Neural progenitor cell (in vitro differentiated cells): ENCODE measurements at regions not wholly inside any gene's neighbourhood (a gene's known extent, or its start where the extent isn't known, plus 50 kb on each side); places are given as distances from the start of the nearest gene placed in this dataset.

ENCODE experiments used
- EZH2 ChIP-seq: fragments of 200-600 bp; sonication (generic); IDR thresholded peaks from 2 replicates; pipeline ENCODE4 v1.6.1; 2017; ENCODE audit warnings: antibody characterized with exemption, mild to moderate bottlenecking, moderate library complexity
- EZH2phosphoT487 ChIP-seq: fragments of 200-600 bp; sonication (generic); IDR thresholded peaks from 2 replicates; pipeline ENCODE4 v1.6.1; 2017; ENCODE audit warnings: antibody characterized with exemption
- TF ChIP-seq, protein P1 (sequence below): fragments of 200-600 bp; sonication (generic); IDR thresholded peaks from 2 replicates; pipeline ENCODE4 v1.5.1; 2017; ENCODE audit warnings: antibody characterized with exemption, mild to moderate bottlenecking

DNA sequence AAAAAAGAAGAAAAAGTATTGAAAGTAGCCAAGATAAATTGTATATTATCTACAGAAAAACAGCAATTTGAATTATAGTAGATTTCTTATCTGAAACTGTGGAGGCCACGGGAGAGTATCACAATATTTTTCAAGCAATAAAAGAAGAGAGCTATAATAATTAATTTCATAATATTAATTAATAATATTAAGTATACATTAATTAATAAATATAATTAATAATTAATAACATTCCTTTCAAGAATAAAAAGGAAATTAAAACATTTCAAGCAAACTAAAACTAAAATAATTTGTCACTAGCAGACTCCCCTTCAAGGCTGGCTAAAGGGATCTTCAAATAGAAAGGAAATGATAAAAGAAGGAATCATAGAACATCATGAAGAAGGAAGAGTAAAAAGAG is 372.7 kb upstream of the KYNU start:
- TF ChIP-seq, protein P1, sequence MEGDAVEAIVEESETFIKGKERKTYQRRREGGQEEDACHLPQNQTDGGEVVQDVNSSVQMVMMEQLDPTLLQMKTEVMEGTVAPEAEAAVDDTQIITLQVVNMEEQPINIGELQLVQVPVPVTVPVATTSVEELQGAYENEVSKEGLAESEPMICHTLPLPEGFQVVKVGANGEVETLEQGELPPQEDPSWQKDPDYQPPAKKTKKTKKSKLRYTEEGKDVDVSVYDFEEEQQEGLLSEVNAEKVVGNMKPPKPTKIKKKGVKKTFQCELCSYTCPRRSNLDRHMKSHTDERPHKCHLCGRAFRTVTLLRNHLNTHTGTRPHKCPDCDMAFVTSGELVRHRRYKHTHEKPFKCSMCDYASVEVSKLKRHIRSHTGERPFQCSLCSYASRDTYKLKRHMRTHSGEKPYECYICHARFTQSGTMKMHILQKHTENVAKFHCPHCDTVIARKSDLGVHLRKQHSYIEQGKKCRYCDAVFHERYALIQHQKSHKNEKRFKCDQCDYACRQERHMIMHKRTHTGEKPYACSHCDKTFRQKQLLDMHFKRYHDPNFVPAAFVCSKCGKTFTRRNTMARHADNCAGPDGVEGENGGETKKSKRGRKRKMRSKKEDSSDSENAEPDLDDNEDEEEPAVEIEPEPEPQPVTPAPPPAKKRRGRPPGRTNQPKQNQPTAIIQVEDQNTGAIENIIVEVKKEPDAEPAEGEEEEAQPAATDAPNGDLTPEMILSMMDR, result no peak
- TF ChIP-seq EZH2 (no peak), EZH2phosphoT487 (no peak)
